22Rv1 (cell line): ENCODE measurements at regions not wholly inside any gene's neighbourhood (a gene's known extent, or its start where the extent isn't known, plus 50 kb on each side); places are given as distances from the start of the nearest gene placed in this dataset.

Source experiments
- CTCF ChIP-seq: fragments of 450-650 bp; IDR thresholded peaks from 2 replicates; pipeline ENCODE4 v1.5.1; 2017; ENCODE audit warnings: mild to moderate bottlenecking
- ZFX ChIP-seq: fragments of 450-650 bp; IDR thresholded peaks from 2 replicates; pipeline ENCODE4 v1.6.1; 2017; ENCODE audit warnings: antibody characterized with exemption, borderline replicate concordance

GRCh38 chr4:138821331-138821730 is 194.2 kb upstream of the NOCT start:
- TF ChIP-seq CTCF (no peak), ZFX (no peak)
